HUES64 (cell line): ENCODE measurements at regions not wholly inside any gene's neighbourhood (a gene's known extent, or its start where the extent isn't known, plus 50 kb on each side); places are given as distances from the start of the nearest gene placed in this dataset.
"Not testable (repeated sequence)": the region's sequence is repeated elsewhere in the genome, so short reads cannot be mapped to it uniquely, and the experiment has no call there.

ENCODE experiments used
- H3K27ac ChIP-seq: 2 replicates; pipeline ENCODE4 v1.7.0; 2013; ENCODE audit warnings: low read depth, low read length, inconsistent platforms
- H3K27me3 ChIP-seq: 2 replicates; pipeline ENCODE4 v1.6.1; 2013; ENCODE audit warnings: mild to moderate bottlenecking, low read length; ENCODE audit not compliant: insufficient read depth
- H3K36me3 ChIP-seq: 2 replicates; pipeline ENCODE4 v1.6.1; 2013; ENCODE audit warnings: mild to moderate bottlenecking, low read length; ENCODE audit not compliant: insufficient read depth
- H3K4me1 ChIP-seq: 2 replicates; pipeline ENCODE4 v1.6.1; 2013; ENCODE audit warnings: mild to moderate bottlenecking, low read length, moderate library complexity; ENCODE audit not compliant: insufficient read depth
- H3K4me3 ChIP-seq: 2 replicates; pipeline ENCODE4 v1.5.1; 2013; ENCODE audit warnings: mild to moderate bottlenecking, low read length, moderate library complexity
- H3K9ac ChIP-seq: 2 replicates; pipeline ENCODE4 v1.6.1; 2013; ENCODE audit warnings: mild to moderate bottlenecking, low read depth, low read length
- H3K9me3 ChIP-seq: 2 replicates; pipeline ENCODE4 v1.6.1; 2013; ENCODE audit warnings: low read depth, low read length; ENCODE audit not compliant: insufficient read depth
- WGBS: fragments of 150-250, 120-280 bp; methylation state at CpG from one replicate; pipeline ENCODE4 v1.1.7; 2013; ENCODE audit warnings: missing lambda C conversion rate; 5-methylcytosine and 5-hydroxymethylcytosine counted together

DNA sequence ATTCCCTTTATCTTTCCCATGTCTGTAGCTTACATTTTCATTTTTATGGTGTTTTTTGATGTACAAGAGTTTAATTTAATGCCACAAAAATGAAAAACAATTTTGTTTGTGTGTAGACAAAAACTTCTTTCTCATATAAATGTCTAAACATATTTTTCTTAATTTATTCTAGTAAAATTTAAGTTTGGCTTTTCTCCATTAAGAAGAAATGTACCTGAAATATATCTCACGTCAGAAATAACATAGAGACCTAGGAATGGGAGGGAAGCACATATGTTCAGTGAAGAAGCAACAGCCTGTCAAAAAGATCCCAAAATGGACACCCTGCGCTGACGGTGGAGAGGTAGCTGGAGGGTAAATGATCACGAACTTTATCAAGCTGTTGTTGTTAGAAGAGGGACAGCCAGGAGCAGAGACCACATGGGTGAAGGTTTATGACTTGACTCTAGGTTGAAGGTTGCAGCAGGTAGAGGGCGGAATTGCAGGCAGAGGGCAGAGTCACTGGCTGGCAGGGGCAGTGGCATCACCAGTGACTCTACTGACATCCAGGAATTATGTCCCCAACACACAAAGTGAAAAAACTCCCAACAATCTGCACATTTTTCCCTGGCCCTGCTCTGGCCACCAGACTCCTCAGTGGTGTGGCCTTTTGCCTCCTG lies 225.9 kb upstream of the PRSS58 start:
- no peak overlapping the region for H3K9ac ChIP-seq

DNA sequence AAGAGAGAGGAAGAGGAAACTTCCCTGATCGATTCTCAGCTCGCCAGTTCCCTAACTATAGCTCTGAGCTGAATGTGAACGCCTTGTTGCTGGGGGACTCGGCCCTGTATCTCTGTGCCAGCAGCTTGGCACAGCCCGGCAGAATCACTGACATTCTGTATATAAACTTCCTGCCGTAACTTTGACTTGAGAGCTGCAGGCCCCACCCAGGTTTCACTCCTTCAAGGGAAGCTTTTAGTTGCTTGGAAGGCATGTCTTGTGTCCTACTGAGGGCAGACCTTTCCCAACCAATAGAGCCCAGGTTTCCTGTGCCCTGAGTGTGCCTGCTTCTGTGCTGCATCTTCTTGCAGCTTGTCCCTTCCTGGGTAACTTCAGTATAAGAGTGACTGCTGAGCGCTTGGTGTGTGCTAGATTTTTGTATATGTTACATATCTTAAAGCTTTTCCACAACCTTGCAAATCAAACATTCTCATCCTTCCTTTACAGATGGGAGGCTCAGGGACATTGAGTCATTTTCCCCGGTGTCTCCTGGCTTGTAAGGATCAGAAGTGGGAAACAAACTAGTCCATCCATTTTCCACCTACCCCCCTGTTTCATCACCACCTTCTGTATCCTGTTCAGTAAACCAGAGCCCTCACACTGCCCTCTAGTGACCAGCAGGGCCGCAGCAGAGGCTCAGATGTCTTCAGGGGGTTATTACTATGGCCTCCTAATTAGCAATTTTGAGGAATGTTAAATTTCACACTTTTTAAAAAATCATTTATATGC lies 225.2 kb upstream of the PRSS58 start:
- no peak overlapping the region for H3K27ac ChIP-seq
- no peak overlapping the region for H3K9ac ChIP-seq
- no peak overlapping the region for H3K4me3 ChIP-seq
- no peaks in the 10 kb centered on the region for H3K4me1 ChIP-seq
- no peaks in the 10 kb centered on the region for H3K36me3 ChIP-seq
- H3K27me3 ChIP-seq: no peaks in the 10 kb centered on the region
- WGBS: 84% methylated on average over 8 of the region's 9 CpGs
- no peaks in the 10 kb centered on the region for H3K9me3 ChIP-seq

More for the DNA sequence above, 225.9 kb upstream of the PRSS58 start:
- no peak overlapping the region for H3K4me3 ChIP-seq
- no peaks in the 10 kb centered on the region for H3K36me3 ChIP-seq
- H3K9me3 ChIP-seq: no peaks in the 10 kb centered on the region
- no peaks in the 10 kb centered on the region for H3K27me3 ChIP-seq
- no peak overlapping the region for H3K27ac ChIP-seq
- no peaks in the 10 kb centered on the region for H3K4me1 ChIP-seq
- 85% methylated on average over 5 of the region's 5 CpGs for WGBS

DNA sequence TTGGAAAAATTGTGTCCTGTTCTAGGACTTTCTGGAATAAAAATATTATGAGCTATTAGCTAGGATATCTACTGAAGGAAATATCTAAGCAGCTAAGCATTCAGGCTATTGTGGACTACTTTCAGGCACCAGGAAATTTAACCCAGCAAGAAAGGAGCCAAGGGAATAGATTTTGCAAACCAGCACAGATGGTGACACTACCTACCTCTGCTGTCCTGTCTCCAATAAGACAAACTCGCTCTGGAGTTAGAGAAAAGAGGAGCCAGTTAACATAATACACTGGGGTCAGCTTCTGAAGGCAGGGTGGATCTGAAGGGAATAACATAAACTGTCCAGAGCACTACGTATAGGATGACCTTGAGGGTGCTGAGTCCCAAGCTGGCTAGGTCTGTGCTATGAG lies 223.7 kb upstream of the PRSS58 start:
- Histone ChIP-seq H3K9me3 (no peaks in the 10 kb centered on the region), H3K4me3 (no peak overlapping the region), H3K4me1 (no peaks in the 10 kb centered on the region), H3K9ac (no peak overlapping the region), H3K36me3 (no peaks in the 10 kb centered on the region), H3K27ac (no peak overlapping the region), H3K27me3 (no peaks in the 10 kb centered on the region)
- WGBS: 78% methylated on average over 2 of the region's 2 CpGs

DNA sequence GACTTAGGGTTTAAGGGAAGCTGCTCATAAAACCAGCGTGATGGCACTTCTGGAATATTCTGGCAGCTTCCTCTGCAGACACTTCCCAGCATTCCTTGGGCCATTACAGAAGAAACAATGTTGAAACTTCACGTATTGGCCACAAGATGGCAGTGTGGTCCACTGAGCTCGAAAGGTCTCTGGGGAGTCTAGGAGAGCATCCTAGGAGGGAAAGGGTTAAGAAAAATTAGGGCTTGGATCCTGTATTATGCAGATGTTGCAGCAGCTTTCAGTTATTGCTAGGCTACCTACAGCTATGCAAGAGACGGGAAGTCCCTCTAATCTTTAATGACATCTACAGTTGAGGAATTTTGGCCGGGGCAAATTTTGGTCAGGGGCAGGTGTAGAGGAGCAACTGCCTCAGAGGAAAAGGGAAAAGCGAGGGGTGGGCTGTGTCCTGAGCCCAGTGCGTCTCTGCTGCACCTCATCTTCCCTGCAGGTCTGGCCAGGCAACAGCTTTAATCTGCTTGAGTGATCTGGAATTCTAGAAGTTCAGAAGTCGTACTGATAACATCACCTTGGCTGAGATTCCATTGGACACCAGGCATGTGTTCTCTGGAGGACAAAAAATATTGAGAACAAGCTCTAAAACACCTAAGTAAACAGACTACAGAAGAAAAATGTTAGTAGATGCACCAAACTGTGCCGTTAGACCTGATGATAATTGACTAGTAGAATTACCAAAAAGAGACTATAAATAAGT lies 220.8 kb upstream of the PRSS58 start:
- Histone ChIP-seq H3K27me3 (no peaks in the 10 kb centered on the region), H3K27ac (no peak overlapping the region)
- WGBS: 58% methylated on average over 8 of the region's 9 CpGs

DNA sequence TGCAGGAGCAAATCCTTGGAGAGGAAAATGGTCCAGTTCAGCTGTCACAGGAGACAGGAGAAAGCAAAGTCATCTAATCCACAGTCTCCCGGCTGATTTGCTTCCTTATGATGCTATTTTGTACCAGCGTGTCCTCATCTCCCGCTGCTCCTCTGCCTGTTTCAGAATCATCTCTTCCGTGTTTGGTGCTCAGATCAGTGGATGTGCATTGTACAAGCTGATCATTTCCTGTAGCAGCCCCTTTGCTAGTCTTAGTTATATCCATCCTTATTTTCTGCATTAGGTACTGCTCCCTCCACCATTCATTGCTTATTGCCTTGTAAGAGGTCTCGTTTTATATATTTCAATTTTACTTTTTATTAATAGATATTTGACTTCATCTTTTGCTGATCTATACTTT lies 219.9 kb upstream of the PRSS58 start:
- H3K9ac ChIP-seq, H3K27ac ChIP-seq, H3K36me3 ChIP-seq, H3K4me3 ChIP-seq, H3K4me1 ChIP-seq, H3K9me3 ChIP-seq, H3K27me3 ChIP-seq: not testable (repeated sequence)
- WGBS: 86% methylated on average over 4 of the region's 5 CpGs

More for the DNA sequence above, 220.8 kb upstream of the PRSS58 start:
- Histone ChIP-seq H3K4me1 (no peaks in the 10 kb centered on the region), H3K4me3 (no peak overlapping the region), H3K36me3 (no peaks in the 10 kb centered on the region), H3K9me3 (no peaks in the 10 kb centered on the region), H3K9ac (no peak overlapping the region)

DNA sequence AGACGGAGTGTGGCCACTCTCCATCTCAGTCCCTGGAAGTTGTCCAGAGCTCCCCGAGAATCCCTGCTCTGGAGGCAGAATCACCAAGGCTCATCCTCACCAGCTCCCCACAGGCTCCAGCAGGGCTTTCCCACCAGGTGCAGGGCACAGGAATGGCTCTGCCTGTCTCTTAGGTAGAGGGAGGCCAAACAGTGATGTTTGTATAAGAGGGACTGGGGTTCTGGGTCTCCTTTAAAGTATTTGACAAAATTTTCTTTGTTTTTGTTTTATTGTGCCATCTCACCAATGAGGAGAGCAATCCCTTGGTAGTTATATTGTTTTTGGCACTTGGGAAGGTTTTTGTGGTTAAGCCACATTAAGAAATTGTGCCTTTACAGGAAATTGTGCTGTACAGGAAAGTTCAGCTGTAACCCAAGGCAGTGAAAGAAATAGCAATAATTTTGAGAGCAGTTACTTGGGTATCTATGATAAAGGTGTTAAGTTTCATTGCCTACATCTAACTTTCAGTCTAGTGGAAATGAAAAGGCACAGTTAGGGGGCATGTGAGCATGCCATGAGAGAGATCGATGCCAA lies 219.3 kb upstream of the PRSS58 start:
- H3K9me3 ChIP-seq: no peaks in the 10 kb centered on the region
- H3K9ac ChIP-seq: no peak overlapping the region
- H3K27me3 ChIP-seq: no peaks in the 10 kb centered on the region
- no peak overlapping the region for H3K27ac ChIP-seq
- no peaks in the 10 kb centered on the region for H3K4me1 ChIP-seq
- no peak overlapping the region for H3K4me3 ChIP-seq
- H3K36me3 ChIP-seq: no peaks in the 10 kb centered on the region
- WGBS: 90% methylated on average over 3 of the region's 3 CpGs

DNA sequence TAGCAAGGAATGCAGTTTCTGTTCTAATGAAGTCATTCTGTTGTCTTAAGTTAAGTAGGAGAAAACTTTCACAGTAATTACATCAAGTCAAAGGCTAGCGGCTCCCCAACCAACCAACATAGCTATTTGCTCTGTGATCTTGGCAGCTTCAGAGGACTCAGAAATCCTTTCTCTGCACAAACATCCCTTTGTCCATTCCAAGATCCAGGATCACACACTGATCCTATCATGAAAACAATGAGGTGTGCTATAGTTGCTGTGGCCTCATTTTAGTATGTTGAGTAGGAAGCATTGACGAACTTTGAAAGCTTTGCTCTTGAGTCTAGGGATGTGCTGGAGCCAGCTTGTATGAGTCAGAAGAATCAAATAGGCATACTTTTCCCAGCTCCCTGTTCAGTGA lies 218.2 kb upstream of the PRSS58 start:
- H3K4me1 ChIP-seq: no peaks in the 10 kb centered on the region
- H3K9ac ChIP-seq: no peak overlapping the region
- no peaks in the 10 kb centered on the region for H3K9me3 ChIP-seq
- H3K36me3 ChIP-seq: no peaks in the 10 kb centered on the region
- no peak overlapping the region for H3K27ac ChIP-seq
- no peak overlapping the region for H3K4me3 ChIP-seq
- no peaks in the 10 kb centered on the region for H3K27me3 ChIP-seq
- WGBS: 89% methylated on average over 2 of the region's 2 CpGs

DNA sequence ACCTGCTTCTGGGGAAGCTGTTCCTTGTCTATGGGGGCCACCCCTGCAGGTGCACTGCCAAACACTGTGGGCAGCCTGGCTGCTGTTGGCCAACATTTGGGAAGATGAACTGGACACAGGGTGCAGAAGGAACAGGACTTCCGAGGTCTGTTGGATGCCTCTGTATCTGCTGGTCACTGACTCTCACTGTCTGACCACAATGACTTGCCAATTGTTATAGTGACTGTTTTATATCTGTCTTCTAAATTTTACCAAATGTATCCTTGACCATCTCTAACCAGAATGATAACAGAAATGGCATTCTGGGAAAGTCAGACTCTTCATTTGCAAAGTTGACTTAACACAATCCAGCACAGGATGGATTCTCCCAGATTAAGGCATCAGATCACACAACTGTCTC lies 214.0 kb upstream of the PRSS58 start:
- no peaks in the 10 kb centered on the region for H3K9me3 ChIP-seq
- no peak overlapping the region for H3K27ac ChIP-seq

DNA sequence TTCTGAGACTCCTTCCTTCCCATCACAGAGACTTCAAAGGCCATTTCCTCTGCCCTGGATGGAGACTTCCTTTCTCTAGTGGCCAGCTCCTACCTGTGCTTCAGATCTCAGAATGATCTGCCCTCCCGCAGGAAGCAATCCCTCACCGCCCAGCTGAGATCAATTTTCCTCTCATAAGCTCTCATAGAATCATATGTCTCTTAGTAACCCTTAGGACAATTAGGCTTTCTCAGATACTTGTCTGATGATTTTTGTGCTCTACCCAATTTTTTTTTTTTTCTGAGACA lies 212.6 kb upstream of the PRSS58 start:
- H3K27ac ChIP-seq: no peak overlapping the region
- no peak overlapping the region for H3K4me3 ChIP-seq
- no peaks in the 10 kb centered on the region for H3K9me3 ChIP-seq
- no peak overlapping the region for H3K9ac ChIP-seq
- H3K27me3 ChIP-seq: no peaks in the 10 kb centered on the region
- no peaks in the 10 kb centered on the region for H3K36me3 ChIP-seq
- 95% methylated on average over 2 of the region's 2 CpGs for WGBS
- no peaks in the 10 kb centered on the region for H3K4me1 ChIP-seq

More for the DNA sequence above, 214.0 kb upstream of the PRSS58 start:
- no peaks in the 10 kb centered on the region for H3K27me3 ChIP-seq
- no peaks in the 10 kb centered on the region for H3K4me1 ChIP-seq
- no peaks in the 10 kb centered on the region for H3K36me3 ChIP-seq
- 47% methylated on average over 1 of the region's 1 CpG for WGBS
- no peak overlapping the region for H3K4me3 ChIP-seq
- no peak overlapping the region for H3K9ac ChIP-seq

DNA sequence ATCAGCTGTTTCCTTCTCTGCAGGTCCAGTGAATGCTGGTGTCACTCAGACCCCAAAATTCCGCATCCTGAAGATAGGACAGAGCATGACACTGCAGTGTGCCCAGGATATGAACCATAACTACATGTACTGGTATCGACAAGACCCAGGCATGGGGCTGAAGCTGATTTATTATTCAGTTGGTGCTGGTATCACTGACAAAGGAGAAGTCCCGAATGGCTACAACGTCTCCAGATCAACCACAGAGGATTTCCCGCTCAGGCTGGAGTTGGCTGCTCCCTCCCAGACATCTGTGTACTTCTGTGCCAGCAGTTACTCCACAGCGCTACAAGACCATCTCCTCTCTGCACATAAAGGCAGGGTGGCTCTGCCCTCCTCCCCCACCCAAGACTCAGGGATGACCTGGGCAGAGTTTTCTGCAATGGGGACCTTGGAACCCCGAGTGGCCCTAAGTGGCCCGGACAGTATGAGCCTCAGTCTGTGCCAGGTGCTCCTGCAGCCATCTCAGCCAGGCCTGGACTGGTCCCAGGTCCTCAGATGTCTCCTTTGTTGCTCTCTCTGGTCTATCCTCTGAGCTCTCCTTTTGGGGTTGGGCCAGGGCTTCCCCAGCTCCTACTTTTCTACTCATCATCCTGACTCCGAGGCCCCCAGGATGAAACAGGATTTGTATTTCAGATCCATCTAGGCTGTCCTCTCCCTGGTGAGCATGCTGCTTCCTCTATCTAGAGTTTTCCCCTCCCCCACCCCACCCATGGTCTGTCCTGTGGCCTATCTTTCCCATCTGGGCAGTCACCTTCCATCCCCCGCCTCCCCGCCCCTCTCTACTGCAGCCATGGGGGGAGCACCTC lies 212.1 kb upstream of the PRSS58 start:
- H3K27me3 ChIP-seq: no peaks in the 10 kb centered on the region
- H3K9me3 ChIP-seq: no peaks in the 10 kb centered on the region
- no peak overlapping the region for H3K4me3 ChIP-seq
- no peak overlapping the region for H3K27ac ChIP-seq
- 94% methylated on average over 11 of the region's 11 CpGs for WGBS
- H3K4me1 ChIP-seq: no peaks in the 10 kb centered on the region
- no peak overlapping the region for H3K9ac ChIP-seq
- no peaks in the 10 kb centered on the region for H3K36me3 ChIP-seq
